HepG2 (cell line): ENCODE measurements at regions not wholly inside any gene's neighbourhood (a gene's known extent, or its start where the extent isn't known, plus 50 kb on each side); places are given as distances from the start of the nearest gene placed in this dataset.

ENCODE experiments used
- JUN ChIP-seq: sonication (generic); formaldehyde crosslinking; IDR thresholded peaks from 2 replicates; pipeline ENCODE4 v1.4.0; 2020; ENCODE audit warnings: mild to moderate bottlenecking, missing genetic modification reagents
- NFE2L2 ChIP-seq: fragments of 150-350 bp; IDR thresholded peaks from 2 replicates; pipeline ENCODE4 v1.6.1; 2014; ENCODE audit warnings: low read length
- TF ChIP-seq, protein P1 (sequence below): sonication (generic); formaldehyde crosslinking; IDR thresholded peaks from 2 replicates; pipeline ENCODE4 v1.5.0; 2020; ENCODE audit warnings: mild to moderate bottlenecking, missing genetic modification reagents, moderate library complexity
- TF ChIP-seq, protein P2 (sequence below), 2 experiments: IDR thresholded peaks; 2 replicates each; pipeline ENCODE4 v1.6.1; 2011 to 2012; ENCODE audit warnings: low read length in 2 of 2, borderline replicate concordance in 1 of 2, low read depth in 1 of 2, mild to moderate bottlenecking in 1 of 2, moderate library complexity in 1 of 2

DNA sequence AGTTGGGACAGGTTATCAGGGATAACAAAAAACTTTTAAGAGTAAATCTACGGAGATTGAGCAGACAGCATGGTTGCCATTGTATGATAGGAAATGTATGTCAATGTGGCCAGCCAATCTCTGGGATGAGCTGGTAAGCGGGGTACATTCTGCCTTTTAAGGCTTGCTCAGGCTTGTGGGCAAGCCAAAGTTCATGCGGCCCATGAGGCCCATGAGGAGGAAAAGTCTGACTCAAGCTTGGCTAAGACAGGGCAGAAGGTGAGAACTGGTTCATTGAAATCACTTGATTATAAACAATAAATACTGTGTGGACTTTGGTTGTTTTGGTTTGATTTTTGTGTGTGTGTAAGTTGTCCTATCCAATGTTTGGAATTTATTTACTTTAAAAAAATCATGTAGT is 997.1 kb downstream of the DNAH5 start:
- TF ChIP-seq NFE2L2 (no peak), JUN (CRISPR knock-in tag) (no peak)
- TF ChIP-seq, protein P1, sequence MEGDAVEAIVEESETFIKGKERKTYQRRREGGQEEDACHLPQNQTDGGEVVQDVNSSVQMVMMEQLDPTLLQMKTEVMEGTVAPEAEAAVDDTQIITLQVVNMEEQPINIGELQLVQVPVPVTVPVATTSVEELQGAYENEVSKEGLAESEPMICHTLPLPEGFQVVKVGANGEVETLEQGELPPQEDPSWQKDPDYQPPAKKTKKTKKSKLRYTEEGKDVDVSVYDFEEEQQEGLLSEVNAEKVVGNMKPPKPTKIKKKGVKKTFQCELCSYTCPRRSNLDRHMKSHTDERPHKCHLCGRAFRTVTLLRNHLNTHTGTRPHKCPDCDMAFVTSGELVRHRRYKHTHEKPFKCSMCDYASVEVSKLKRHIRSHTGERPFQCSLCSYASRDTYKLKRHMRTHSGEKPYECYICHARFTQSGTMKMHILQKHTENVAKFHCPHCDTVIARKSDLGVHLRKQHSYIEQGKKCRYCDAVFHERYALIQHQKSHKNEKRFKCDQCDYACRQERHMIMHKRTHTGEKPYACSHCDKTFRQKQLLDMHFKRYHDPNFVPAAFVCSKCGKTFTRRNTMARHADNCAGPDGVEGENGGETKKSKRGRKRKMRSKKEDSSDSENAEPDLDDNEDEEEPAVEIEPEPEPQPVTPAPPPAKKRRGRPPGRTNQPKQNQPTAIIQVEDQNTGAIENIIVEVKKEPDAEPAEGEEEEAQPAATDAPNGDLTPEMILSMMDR (CRISPR knock-in tag), result no peak
- TF ChIP-seq, protein P2, sequence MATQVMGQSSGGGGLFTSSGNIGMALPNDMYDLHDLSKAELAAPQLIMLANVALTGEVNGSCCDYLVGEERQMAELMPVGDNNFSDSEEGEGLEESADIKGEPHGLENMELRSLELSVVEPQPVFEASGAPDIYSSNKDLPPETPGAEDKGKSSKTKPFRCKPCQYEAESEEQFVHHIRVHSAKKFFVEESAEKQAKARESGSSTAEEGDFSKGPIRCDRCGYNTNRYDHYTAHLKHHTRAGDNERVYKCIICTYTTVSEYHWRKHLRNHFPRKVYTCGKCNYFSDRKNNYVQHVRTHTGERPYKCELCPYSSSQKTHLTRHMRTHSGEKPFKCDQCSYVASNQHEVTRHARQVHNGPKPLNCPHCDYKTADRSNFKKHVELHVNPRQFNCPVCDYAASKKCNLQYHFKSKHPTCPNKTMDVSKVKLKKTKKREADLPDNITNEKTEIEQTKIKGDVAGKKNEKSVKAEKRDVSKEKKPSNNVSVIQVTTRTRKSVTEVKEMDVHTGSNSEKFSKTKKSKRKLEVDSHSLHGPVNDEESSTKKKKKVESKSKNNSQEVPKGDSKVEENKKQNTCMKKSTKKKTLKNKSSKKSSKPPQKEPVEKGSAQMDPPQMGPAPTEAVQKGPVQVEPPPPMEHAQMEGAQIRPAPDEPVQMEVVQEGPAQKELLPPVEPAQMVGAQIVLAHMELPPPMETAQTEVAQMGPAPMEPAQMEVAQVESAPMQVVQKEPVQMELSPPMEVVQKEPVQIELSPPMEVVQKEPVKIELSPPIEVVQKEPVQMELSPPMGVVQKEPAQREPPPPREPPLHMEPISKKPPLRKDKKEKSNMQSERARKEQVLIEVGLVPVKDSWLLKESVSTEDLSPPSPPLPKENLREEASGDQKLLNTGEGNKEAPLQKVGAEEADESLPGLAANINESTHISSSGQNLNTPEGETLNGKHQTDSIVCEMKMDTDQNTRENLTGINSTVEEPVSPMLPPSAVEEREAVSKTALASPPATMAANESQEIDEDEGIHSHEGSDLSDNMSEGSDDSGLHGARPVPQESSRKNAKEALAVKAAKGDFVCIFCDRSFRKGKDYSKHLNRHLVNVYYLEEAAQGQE (IDR thresholded peaks at IDR 0.05; ENCODE audit: borderline replicate concordance in 1 of 2, low read depth in 1 of 2, low read length in 2 of 2), result no peak
